SK-N-SH treated with all-trans-retinoic acid at 6 μM for 48 hours (cell line): ENCODE measurements at regions not wholly inside any gene's neighbourhood (a gene's known extent, or its start where the extent isn't known, plus 50 kb on each side); places are given as distances from the start of the nearest gene placed in this dataset.

Source experiments
- ARNTL ChIP-seq: fragments of 450-650 bp; formaldehyde crosslinking; IDR thresholded peaks from 2 replicates; pipeline ENCODE4 v1.5.0; 2020; ENCODE audit warnings: low read depth, mild to moderate bottlenecking, moderate library complexity, borderline replicate concordance
- BACH2 ChIP-seq: fragments of 250-450 bp; sonication (Bioruptor Pico); IDR thresholded peaks from 2 replicates; pipeline ENCODE4 v1.9.0; 2021; ENCODE audit warnings: mild to moderate bottlenecking, borderline replicate concordance
- PPARA ChIP-seq: fragments of 250-450 bp; sonication (Bioruptor Pico); IDR thresholded peaks from 2 replicates; pipeline ENCODE4 v1.5.0; 2020; ENCODE audit warnings: mild to moderate bottlenecking, borderline replicate concordance
- RARB ChIP-seq: fragments of 250-450 bp; sonication (Bioruptor Pico); IDR thresholded peaks from 2 replicates; pipeline ENCODE4 v1.8.0; 2021; ENCODE audit warnings: mild to moderate bottlenecking, moderate library complexity

DNA sequence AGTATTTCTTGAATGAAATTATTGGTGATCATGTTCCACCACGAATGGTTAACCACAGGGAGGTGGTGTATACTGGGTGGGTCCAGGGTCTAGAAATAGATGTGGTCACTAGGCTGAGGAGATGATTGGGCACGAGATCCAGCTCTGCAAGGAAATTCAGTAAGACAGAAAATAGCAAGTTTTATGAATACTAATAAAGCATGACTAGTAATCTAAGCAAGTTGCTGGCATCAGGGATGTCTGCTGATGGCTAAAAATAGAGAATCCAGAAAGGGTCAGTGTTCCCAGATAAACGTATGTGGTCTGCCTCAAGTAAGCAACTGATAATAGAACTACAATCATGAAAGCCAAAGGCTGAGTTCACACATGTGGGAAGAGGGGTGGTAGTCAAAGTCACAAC, 108.3 kb upstream of the FRMD4B start:
- TF ChIP-seq RARB (no peak), ARNTL (CRISPR knock-in tag) (no peak), BACH2 (no peak), PPARA (CRISPR knock-in tag) (no peak)
